Prostate gland (tissue), 2 donors: ENCODE measurements at regions not wholly inside any gene's neighbourhood (a gene's known extent, or its start where the extent isn't known, plus 50 kb on each side); places are given as distances from the start of the nearest gene placed in this dataset.

Experiments
- DNase-seq: peaks from one replicate; pipeline ENCODE4 v3.0.0-alpha.2; 2019; ENCODE audit warnings: low spot score
- H3K27ac ChIP-seq, 2 donors: fragments of 200-600 bp; sonication (generic); 2 replicates each; pipeline ENCODE4 v1.5.1; 2017 to 2019
- H3K27me3 ChIP-seq: fragments of 200-600 bp; sonication (generic); replicated peaks from 2 replicates; pipeline ENCODE4 v1.5.1; 2019; ENCODE audit not compliant: insufficient read depth
- H3K36me3 ChIP-seq, 2 donors: fragments of 200-600 bp; sonication (generic); 1 replicate in 1 of 2; 2 replicates in 1 of 2; pipeline versions ENCODE4 v1.5.1 to v1.8.1; 2017 to 2019
- H3K4me1 ChIP-seq: fragments of 200-600 bp; sonication (generic); replicated peaks from 2 replicates; pipeline ENCODE4 v1.5.1; 2019
- H3K4me3 ChIP-seq, 2 donors: fragments of 200-600 bp; sonication (generic); 2 replicates each; pipeline ENCODE4 v1.5.1; 2017 to 2019
- H3K9me3 ChIP-seq: fragments of 200-600 bp; sonication (generic); 2 replicates; pipeline ENCODE4 v1.5.1; 2017
- CTCF ChIP-seq, 4 experiments: fragments of 200-600 bp in 2 of 4; fragments of 450-650 bp in 2 of 4; sonication (generic) in 2 of 4; IDR thresholded peaks; 1 replicate in 3 of 4; 2 replicates in 1 of 4; pipeline ENCODE4 v1.5.1; 2016 to 2019; ENCODE audit warnings: antibody characterized with exemption in 4 of 4, mild to moderate bottlenecking in 2 of 4, moderate library complexity in 2 of 4
- POLR2A ChIP-seq: fragments of 450-650 bp; IDR thresholded peaks from one replicate; pipeline ENCODE4 v1.6.1; 2016; ENCODE audit warnings: antibody characterized with exemption, mild to moderate bottlenecking
- POLR2AphosphoS5 ChIP-seq: sonication (generic); formaldehyde crosslinking; IDR thresholded peaks from one replicate; pipeline ENCODE4 v1.6.1; 2017; ENCODE audit warnings: antibody characterized with exemption
- WGBS: methylation state at CpG from one replicate; pipeline ENCODE4 v1.1.5; 2018; 5-methylcytosine and 5-hydroxymethylcytosine counted together
- intact Hi-C: fragments of 100-400 bp; cut with DNase I; formaldehyde crosslinking; loops from one replicate; pipeline ENCODE4 v1.14.2; 2022

DNA sequence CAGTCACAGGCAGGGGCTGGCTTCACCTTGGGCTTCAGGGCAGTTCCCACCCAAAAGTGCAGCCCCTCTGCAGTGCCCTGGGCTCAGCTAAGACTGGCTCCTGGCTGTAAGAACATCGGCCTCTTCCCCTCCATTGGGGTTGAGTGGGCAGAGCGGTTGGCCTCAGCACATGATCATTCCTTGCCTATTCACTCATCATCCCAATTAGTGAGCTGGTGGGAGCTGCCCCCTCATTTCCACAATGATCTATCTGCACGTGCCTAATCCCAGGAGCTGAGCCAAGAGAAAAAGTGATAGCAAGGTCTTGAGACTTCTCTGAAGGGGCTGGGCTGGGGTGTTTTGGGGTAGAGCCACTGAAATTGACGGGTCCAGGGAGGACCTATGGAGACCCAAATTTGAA lies 133.6 kb downstream of the SYF2 start:
- DNase-seq: no peak
- Histone ChIP-seq H3K4me3 (no peak overlapping the region), H3K27me3 (no peaks in the 10 kb centered on the region), H3K9me3 (no peaks in the 10 kb centered on the region), H3K27ac (no peak overlapping the region), H3K4me1 (no peaks in the 10 kb centered on the region), H3K36me3 (no peaks in the 10 kb centered on the region)
- WGBS: 79% methylated on average over 4 of the region's 4 CpGs
- no peak for TF ChIP-seq POLR2AphosphoS5
- TF ChIP-seq CTCF (IDR thresholded peaks at IDR 0.05): no peak
- no peak for TF ChIP-seq POLR2A
- intact Hi-C loops: no loop called here

GRCh38 chr1:25096307-25097150 lies 135.8 kb downstream of the SYF2 start:
- Histone ChIP-seq H3K27me3 (no peaks in the 10 kb centered on the region), H3K36me3 (no peaks in the 10 kb centered on the region), H3K27ac (no peak overlapping the region), H3K4me3 (no peak overlapping the region), H3K4me1 (no peaks in the 10 kb centered on the region), H3K9me3 (no peaks in the 10 kb centered on the region)
- no peak for DNase-seq
- TF ChIP-seq POLR2AphosphoS5 (no peak), POLR2A (no peak), CTCF (IDR thresholded peaks at IDR 0.05) (no peak)
- intact Hi-C loops: no loop called here
- 80% methylated on average over 8 of the region's 8 CpGs for WGBS

DNA sequence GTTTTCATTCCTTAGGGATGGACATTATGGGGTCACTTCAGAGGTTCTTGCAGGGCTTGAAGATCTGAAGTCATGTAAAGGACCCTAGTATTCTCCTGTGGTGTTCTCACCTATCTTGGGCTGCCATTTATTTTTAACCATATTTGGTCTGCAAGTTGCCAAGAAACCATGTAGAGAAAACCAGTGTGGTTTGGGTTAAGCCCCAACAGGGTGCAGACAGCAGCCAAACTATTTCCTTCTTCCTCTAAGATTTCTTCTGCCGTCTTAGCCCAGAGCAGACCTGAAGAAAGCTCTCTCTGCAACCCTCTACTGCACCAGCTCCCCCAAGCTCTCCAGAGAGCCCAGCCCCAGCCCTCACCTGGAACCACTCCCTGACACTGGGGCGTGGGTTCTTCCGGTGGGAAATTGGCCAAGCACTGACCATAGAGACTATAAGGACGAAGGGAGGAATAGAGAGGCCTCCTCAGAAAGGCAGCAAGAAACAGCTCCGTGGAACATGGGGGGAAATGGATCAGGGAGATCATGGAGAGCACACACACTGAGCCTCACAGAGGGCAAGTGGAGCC lies 136.6 kb downstream of the SYF2 start:
- Histone ChIP-seq H3K4me3 (no peak overlapping the region), H3K27me3 (no peaks in the 10 kb centered on the region), H3K9me3 (no peaks in the 10 kb centered on the region), H3K27ac (no peak overlapping the region), H3K4me1 (no peaks in the 10 kb centered on the region), H3K36me3 (no peaks in the 10 kb centered on the region)
- WGBS: 85% methylated on average over 5 of the region's 5 CpGs
- intact Hi-C loops: no loop called here
- DNase-seq: no peak
- TF ChIP-seq POLR2A: no peak
- TF ChIP-seq CTCF (IDR thresholded peaks at IDR 0.05): no peak
- TF ChIP-seq POLR2AphosphoS5: no peak

GRCh38 chr1:25094995-25095394 lies 137.3 kb downstream of the SYF2 start:
- H3K27ac ChIP-seq: no peak overlapping the region
- TF ChIP-seq CTCF (IDR thresholded peaks at IDR 0.05) (no peak), POLR2AphosphoS5 (no peak), POLR2A (no peak)
- 77% methylated on average over 10 of the region's 10 CpGs for WGBS

DNA sequence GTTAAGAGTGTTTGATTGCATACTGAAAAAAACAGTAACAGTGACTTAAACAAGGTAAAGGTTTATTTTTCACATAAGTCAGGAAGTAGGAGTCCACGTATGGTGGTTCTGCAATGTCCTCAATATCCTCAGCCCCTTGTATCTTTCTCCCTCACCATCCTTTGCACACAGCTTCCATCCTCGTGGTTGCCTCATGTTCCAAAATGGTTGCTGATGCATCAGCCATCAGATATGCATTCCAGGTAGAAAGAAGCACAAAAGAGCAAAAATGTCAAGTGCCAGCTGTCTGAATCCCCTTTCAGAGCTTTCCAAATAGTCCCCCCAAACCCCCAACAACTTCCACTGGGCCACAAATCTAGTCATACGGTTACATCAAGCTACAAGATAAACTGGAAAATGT lies 138.1 kb downstream of the SYF2 start:
- 92% methylated on average over 3 of the region's 3 CpGs for WGBS
- H3K9me3 ChIP-seq: no peaks in the 10 kb centered on the region
- no peaks in the 10 kb centered on the region for H3K36me3 ChIP-seq
- DNase-seq: no peak
- H3K27ac ChIP-seq: no peak overlapping the region
- intact Hi-C loops: no loop called here
- TF ChIP-seq POLR2A (no peak), POLR2AphosphoS5 (no peak), CTCF (IDR thresholded peaks at IDR 0.05) (no peak)
- no peaks in the 10 kb centered on the region for H3K4me1 ChIP-seq
- no peak overlapping the region for H3K4me3 ChIP-seq
- H3K27me3 ChIP-seq: no peaks in the 10 kb centered on the region

More at GRCh38 chr1:25094995-25095394, 137.3 kb downstream of the SYF2 start:
- no peaks in the 10 kb centered on the region for H3K4me1 ChIP-seq
- no peak for DNase-seq
- no peaks in the 10 kb centered on the region for H3K9me3 ChIP-seq
- no peak overlapping the region for H3K4me3 ChIP-seq
- no peaks in the 10 kb centered on the region for H3K27me3 ChIP-seq
- intact Hi-C loops: no loop called here
- no peaks in the 10 kb centered on the region for H3K36me3 ChIP-seq
